ENCODE measurements at regions not wholly inside any gene's neighbourhood (a gene's known extent, or its start where the extent isn't known, plus 50 kb on each side); places are given as distances from the start of the nearest gene placed in this dataset.
"Not testable (repeated sequence)": the region's sequence is repeated elsewhere in the genome, so short reads cannot be mapped to it uniquely, and the experiment has no call there.

- DNase-seq (ENCODE audit: low read depth), result no peak
- TF ChIP-seq, protein P1, sequence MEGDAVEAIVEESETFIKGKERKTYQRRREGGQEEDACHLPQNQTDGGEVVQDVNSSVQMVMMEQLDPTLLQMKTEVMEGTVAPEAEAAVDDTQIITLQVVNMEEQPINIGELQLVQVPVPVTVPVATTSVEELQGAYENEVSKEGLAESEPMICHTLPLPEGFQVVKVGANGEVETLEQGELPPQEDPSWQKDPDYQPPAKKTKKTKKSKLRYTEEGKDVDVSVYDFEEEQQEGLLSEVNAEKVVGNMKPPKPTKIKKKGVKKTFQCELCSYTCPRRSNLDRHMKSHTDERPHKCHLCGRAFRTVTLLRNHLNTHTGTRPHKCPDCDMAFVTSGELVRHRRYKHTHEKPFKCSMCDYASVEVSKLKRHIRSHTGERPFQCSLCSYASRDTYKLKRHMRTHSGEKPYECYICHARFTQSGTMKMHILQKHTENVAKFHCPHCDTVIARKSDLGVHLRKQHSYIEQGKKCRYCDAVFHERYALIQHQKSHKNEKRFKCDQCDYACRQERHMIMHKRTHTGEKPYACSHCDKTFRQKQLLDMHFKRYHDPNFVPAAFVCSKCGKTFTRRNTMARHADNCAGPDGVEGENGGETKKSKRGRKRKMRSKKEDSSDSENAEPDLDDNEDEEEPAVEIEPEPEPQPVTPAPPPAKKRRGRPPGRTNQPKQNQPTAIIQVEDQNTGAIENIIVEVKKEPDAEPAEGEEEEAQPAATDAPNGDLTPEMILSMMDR (IDR thresholded peaks at IDR 0.05; ENCODE audit: low read depth, low read length, missing control alignments), result no peak
- no peak overlapping the region for H3K4me3 ChIP-seq (ENCODE audit: low read depth, low read length)
Observed at GRCh38 chr15:38992930-38993329, 428.3 kb upstream of the RASGRP1 start.

- no peak overlapping the region for H3K4me3 ChIP-seq (ENCODE audit: low read depth, low read length)
- no peak for DNase-seq (ENCODE audit: low read depth)
- TF ChIP-seq, protein P1 (IDR thresholded peaks at IDR 0.05; ENCODE audit: low read depth, low read length, missing control alignments), result no peak
Observed at GRCh38 chr15:38994310-38994709, 429.7 kb upstream of the RASGRP1 start.

GRCh38 chr15:38996111-38996631, 431.6 kb upstream of the RASGRP1 start:
- TF ChIP-seq, protein P1 (IDR thresholded peaks at IDR 0.05; ENCODE audit: low read depth, low read length, missing control alignments), result no peak
- no peak for DNase-seq (ENCODE audit: low read depth)
- H3K4me3 ChIP-seq (ENCODE audit: low read depth, low read length), result no peak overlapping the region

DNA sequence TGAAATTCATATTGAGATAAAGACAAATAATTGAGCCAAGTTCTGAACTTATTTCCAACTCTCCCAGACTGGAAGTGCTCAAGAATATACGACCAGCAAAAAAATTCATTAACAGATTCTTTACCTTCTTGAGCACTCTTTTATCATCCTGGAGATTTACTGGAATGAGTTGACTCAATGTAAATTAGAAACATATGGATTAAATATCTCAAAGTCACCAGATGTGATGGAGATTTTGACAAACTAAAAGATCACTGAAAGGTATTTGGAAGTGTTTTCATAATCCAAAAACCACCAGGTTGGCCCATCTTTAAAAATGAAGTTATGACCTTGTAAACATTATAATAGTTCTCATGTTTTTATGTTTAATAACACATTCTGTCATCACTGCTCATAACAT, 433.2 kb upstream of the RASGRP1 start:
- TF ChIP-seq, protein P1 (IDR thresholded peaks at IDR 0.05; ENCODE audit: low read depth, low read length, missing control alignments), result no peak
- H3K4me3 ChIP-seq (ENCODE audit: low read depth, low read length), result no peak overlapping the region
- no peak for DNase-seq (ENCODE audit: low read depth)

GRCh38 chr15:39000008-39000734, 435.6 kb upstream of the RASGRP1 start:
- DNase-seq (ENCODE audit: low read depth), result no peak
- TF ChIP-seq, protein P1 (IDR thresholded peaks at IDR 0.05; ENCODE audit: low read depth, low read length, missing control alignments), result no peak
- H3K4me3 ChIP-seq (ENCODE audit: low read depth, low read length), result no peak overlapping the region

DNA sequence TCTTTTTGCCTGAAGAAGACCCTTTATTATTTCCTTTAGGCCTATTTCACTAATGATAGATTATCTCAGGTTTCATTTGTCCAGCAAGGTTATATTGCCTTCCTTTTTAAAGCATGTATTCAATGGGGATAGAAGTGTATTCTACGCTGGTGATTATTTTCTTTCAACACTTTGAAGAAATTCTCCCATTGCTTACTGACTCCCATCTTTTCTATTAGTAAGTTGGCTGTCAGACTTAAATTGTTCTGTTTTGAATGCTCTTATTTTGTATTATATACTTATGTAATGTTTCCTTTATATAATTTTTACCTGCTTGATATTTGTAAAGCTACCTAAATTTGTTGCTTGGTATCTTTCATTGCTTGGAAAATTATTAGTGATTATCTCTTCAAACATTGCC, 445.1 kb upstream of the RASGRP1 start:
- DNase-seq (ENCODE audit: low read depth), result no peak

GRCh38 chr15:39011066-39011465, 446.5 kb upstream of the RASGRP1 start:
- H3K4me3 ChIP-seq (ENCODE audit: low read depth, low read length); DNase-seq (ENCODE audit: low read depth): not testable (repeated sequence)

More for the DNA sequence above, 445.1 kb upstream of the RASGRP1 start:
- no peak overlapping the region for H3K4me3 ChIP-seq (ENCODE audit: low read depth, low read length)
- TF ChIP-seq, protein P1 (IDR thresholded peaks at IDR 0.05; ENCODE audit: low read depth, low read length, missing control alignments), result no peak
